PC-3 (cell line): ENCODE measurements at regions not wholly inside any gene's neighbourhood (a gene's known extent, or its start where the extent isn't known, plus 50 kb on each side); places are given as distances from the start of the nearest gene placed in this dataset.
"Not testable (repeated sequence)": the region's sequence is repeated elsewhere in the genome, so short reads cannot be mapped to it uniquely, and the experiment has no call there.

Experiments used
- ATAC-seq: fragments of 200-7000 bp; cut with Tn5 transposase; 2 replicates; pipeline ENCODE4 v1.9.1; 2020; ENCODE audit warnings: mild to moderate bottlenecking, moderate library complexity
- BruUV-seq: library from RNA; stranded (reverse); fragments of 400-500 nt; replicated peaks from 2 replicates; lab custom pipeline; 2021; lab: Mats Ljungman, UMichigan
- CTCF ChIA-PET: fragments of 300-600 bp; sonication (Branson Sonifier 250); formaldehyde crosslinking; loops from one replicate; lab custom pipeline; 2022; ENCODE audit warnings: antibody characterized with exemption; lab: Charles Lee
- POLR2A ChIA-PET: fragments of 300-600 bp; sonication (Branson Sonifier 250); formaldehyde crosslinking; loops from one replicate; lab custom pipeline; 2022; ENCODE audit warnings: antibody characterized with exemption; ENCODE audit not compliant: unreplicated experiment; lab: Charles Lee
- DNase-seq: peaks from one replicate; pipeline ENCODE4 v3.0.0-alpha.2; 2015
- H2AFZ ChIP-seq: fragments of 300-600 bp; sonication (generic); 2 replicates; pipeline ENCODE4 v1.6.0; 2016; ENCODE audit warnings: antibody characterized with exemption, low read length
- H3F3A ChIP-seq: fragments of 300-600 bp; sonication (generic); one replicate; pipeline ENCODE4 v1.6.0; 2017; ENCODE audit warnings: antibody characterized with exemption, low read length, control low read depth, mild to moderate bottlenecking; ENCODE audit not compliant: unreplicated experiment
- H3K27ac ChIP-seq: fragments of 300-600 bp; sonication (generic); 2 replicates; pipeline ENCODE4 v1.5.1; 2016; ENCODE audit warnings: mild to moderate bottlenecking, low read length
- H3K27me3 ChIP-seq: fragments of 300-600 bp; sonication (generic); 2 replicates; pipeline ENCODE4 v1.6.1; 2016; ENCODE audit warnings: low read length, mixed read lengths
- H3K36me3 ChIP-seq: fragments of 300-600 bp; sonication (generic); 2 replicates; pipeline ENCODE4 v1.6.1; 2016; ENCODE audit warnings: low read depth, mixed run types, low read length, mixed read lengths
- H3K4me1 ChIP-seq: fragments of 300-600 bp; sonication (generic); 2 replicates; pipeline ENCODE4 v1.5.1; 2016; ENCODE audit warnings: low read length; ENCODE audit not compliant: insufficient read depth
- H3K4me2 ChIP-seq: fragments of 300-600 bp; sonication (generic); 2 replicates; pipeline ENCODE4 v1.6.0; 2016; ENCODE audit warnings: low read length
- H3K4me3 ChIP-seq: fragments of 300-600 bp; sonication (generic); 2 replicates; pipeline ENCODE4 v1.5.1; 2016; ENCODE audit warnings: mild to moderate bottlenecking, low read length, mixed read lengths
- H3K79me2 ChIP-seq: fragments of 300-600 bp; sonication (generic); 2 replicates; pipeline ENCODE4 v1.6.1; 2017; ENCODE audit warnings: low read length, mixed read lengths
- H3K9ac ChIP-seq: fragments of 300-600 bp; sonication (generic); 2 replicates; pipeline ENCODE4 v1.6.0; 2016; ENCODE audit warnings: mild to moderate bottlenecking, low read length
- H3K9me2 ChIP-seq: fragments of 300-600 bp; sonication (generic); replicated peaks from 2 replicates; pipeline ENCODE4 v1.6.1; 2016; ENCODE audit warnings: mixed run types, low read length, mixed read lengths
- H3K9me3 ChIP-seq: fragments of 300-600 bp; sonication (generic); 2 replicates; pipeline ENCODE4 v1.6.1; 2016; ENCODE audit warnings: low read length, mixed read lengths
- H4K20me1 ChIP-seq: fragments of 300-600 bp; sonication (generic); 2 replicates; pipeline ENCODE4 v1.6.1; 2016; ENCODE audit warnings: low read length, mixed read lengths
- CTCF ChIP-seq: fragments of 300-600 bp; sonication (generic); conservative IDR thresholded peaks from 2 replicates; pipeline ENCODE4 v1.5.1; 2017; ENCODE audit warnings: antibody characterized with exemption, low read depth, mild to moderate bottlenecking, low read length
- EZH2 ChIP-seq: fragments of 300-600 bp; sonication (generic); IDR thresholded peaks from one replicate; pipeline ENCODE4 v1.6.1; 2017; ENCODE audit warnings: antibody characterized with exemption, mild to moderate bottlenecking, low read length; ENCODE audit not compliant: unreplicated experiment
- EZH2phosphoT487 ChIP-seq: fragments of 300-600 bp; sonication (generic); IDR thresholded peaks from 2 replicates; pipeline ENCODE4 v1.6.1; 2018; ENCODE audit warnings: mild to moderate bottlenecking, antibody characterized with exemption, low read length, borderline replicate concordance
- intact Hi-C: fragments of 100-400 bp; cut with micrococcal nuclease; formaldehyde crosslinking; loops from 2 replicates; pipeline ENCODE4 v1.9.0; 2023

- TF ChIP-seq EZH2phosphoT487 (no peak), CTCF (no peak), EZH2 (no peak)
- Histone ChIP-seq H3K4me1 (no peaks in the 10 kb centered on the region), H3K4me3 (no peak overlapping the region), H2AFZ (no peak overlapping the region), H3K9me2 (no peaks in the 10 kb centered on the region), H3F3A (no peaks in the 10 kb centered on the region), H3K79me2 (no peaks in the 10 kb centered on the region), H3K9me3 (no peaks in the 10 kb centered on the region), H3K9ac (no peak overlapping the region), H4K20me1 (no peaks in the 10 kb centered on the region), H3K27me3 (peaks cover 9% of the 10 kb centered on the region), H3K36me3 (no peaks in the 10 kb centered on the region), H3K4me2 (no peak overlapping the region), H3K27ac (no peak overlapping the region)
- no peak for DNase-seq
- no peak for ATAC-seq
- intact Hi-C loops = no loop called here
- no TSS peak for BruUV-seq
- CTCF ChIA-PET = no interaction called here
- POLR2A ChIA-PET = no interaction called here
Observed at GRCh38 chr11:67780056-67780455, 105.6 kb upstream of the ALDH3B2 start.

- H3K9ac ChIP-seq, H3K36me3 ChIP-seq, H2AFZ ChIP-seq, H3K4me2 ChIP-seq, DNase-seq, H3F3A ChIP-seq, H4K20me1 ChIP-seq, POLR2A ChIA-PET, intact Hi-C loops, H3K9me3 ChIP-seq, CTCF ChIA-PET, BruUV-seq, H3K79me2 ChIP-seq, H3K4me3 ChIP-seq, H3K4me1 ChIP-seq, ATAC-seq, H3K9me2 ChIP-seq, H3K27ac ChIP-seq: not testable (repeated sequence)
- peaks cover 16% of the 10 kb centered on the region for H3K27me3 ChIP-seq
Observed at GRCh38 chr11:67779189-67779875, 104.9 kb upstream of the ALDH3B2 start.

- Histone ChIP-seq H3K27ac (no peak overlapping the region), H3K9ac (no peak overlapping the region), H4K20me1 (no peaks in the 10 kb centered on the region), H3K4me2 (no peak overlapping the region), H3K36me3 (no peaks in the 10 kb centered on the region), H3K9me3 (no peaks in the 10 kb centered on the region), H2AFZ (no peak overlapping the region), H3F3A (no peaks in the 10 kb centered on the region), H3K4me3 (no peak overlapping the region), H3K9me2 (no peaks in the 10 kb centered on the region), H3K79me2 (no peaks in the 10 kb centered on the region), H3K27me3 (peaks cover 37% of the 10 kb centered on the region), H3K4me1 (no peaks in the 10 kb centered on the region)
- no peak for TF ChIP-seq EZH2
- TF ChIP-seq CTCF = no peak
- TF ChIP-seq EZH2phosphoT487 = no peak
- no peak for ATAC-seq
- no TSS peak for BruUV-seq
- ChIA-PET CTCF (no interaction called here), POLR2A (no interaction called here)
- DNase-seq = no peak
- intact Hi-C loops = no loop called here
Observed at GRCh38 chr11:67776852-67777520, 102.6 kb upstream of the ALDH3B2 start.

- H3K79me2 ChIP-seq, ATAC-seq, H4K20me1 ChIP-seq, H3K27ac ChIP-seq, H2AFZ ChIP-seq, H3K4me2 ChIP-seq, BruUV-seq, H3K36me3 ChIP-seq, CTCF ChIA-PET, H3K9me2 ChIP-seq, H3K4me3 ChIP-seq, H3K9ac ChIP-seq, POLR2A ChIA-PET, H3K9me3 ChIP-seq, DNase-seq, intact Hi-C loops, H3F3A ChIP-seq, H3K4me1 ChIP-seq: not testable (repeated sequence)
- H3K27me3 ChIP-seq = peaks cover 37% of the 10 kb centered on the region
Observed at GRCh38 chr11:67774175-67774574, 99.8 kb upstream of the ALDH3B2 start.
